ENCODE measurements at regions not wholly inside any gene's neighbourhood (a gene's known extent, or its start where the extent isn't known, plus 50 kb on each side); places are given as distances from the start of the nearest gene placed in this dataset.

DNA sequence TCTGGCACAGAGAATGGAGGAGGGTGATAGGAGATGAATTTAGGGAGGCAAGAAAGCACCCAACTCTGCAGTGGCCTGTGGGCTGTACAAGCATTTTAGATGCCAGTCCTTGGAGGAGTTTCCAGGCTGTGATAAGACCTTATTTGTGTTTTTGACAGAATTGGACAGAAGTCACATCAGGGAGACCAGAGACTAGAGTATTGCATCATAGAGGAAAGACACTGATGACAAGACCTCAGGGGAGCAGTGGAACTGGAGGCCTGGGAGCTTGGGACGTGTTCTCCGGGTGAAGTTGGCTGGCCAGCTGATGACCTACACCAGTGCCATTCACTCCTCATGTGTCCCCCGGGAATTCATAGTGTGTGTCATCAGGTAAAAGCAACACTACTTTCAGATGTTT is 284.0 kb upstream of the ZFP42 start:
- TF ChIP-seq TCF12 (IDR thresholded peaks at IDR 0.05; ENCODE audit: low read depth) (no peak), RAD21 (IDR thresholded peaks at IDR 0.05; ENCODE audit: low read depth) (no peak), CEBPB (IDR thresholded peaks at IDR 0.05) (no peak), EGR1 (IDR thresholded peaks at IDR 0.05) (no peak), CREB1 (IDR thresholded peaks at IDR 0.05; ENCODE audit: low read depth) (no peak), FOXM1 (IDR thresholded peaks at IDR 0.05; ENCODE audit: borderline replicate concordance, low read depth) (no peak), NFIC (IDR thresholded peaks at IDR 0.05) (no peak), YY1 (IDR thresholded peaks at IDR 0.05; ENCODE audit: low read depth) (no peak), TEAD4 (IDR thresholded peaks at IDR 0.05) (no peak), EP300 (IDR thresholded peaks at IDR 0.05; ENCODE audit: borderline replicate concordance) (no peak), ZBTB7A (IDR thresholded peaks at IDR 0.05; ENCODE audit: low read depth) (no peak), TAF1 (IDR thresholded peaks at IDR 0.05; ENCODE audit: low read depth) (no peak)
- TF ChIP-seq, protein P1, sequence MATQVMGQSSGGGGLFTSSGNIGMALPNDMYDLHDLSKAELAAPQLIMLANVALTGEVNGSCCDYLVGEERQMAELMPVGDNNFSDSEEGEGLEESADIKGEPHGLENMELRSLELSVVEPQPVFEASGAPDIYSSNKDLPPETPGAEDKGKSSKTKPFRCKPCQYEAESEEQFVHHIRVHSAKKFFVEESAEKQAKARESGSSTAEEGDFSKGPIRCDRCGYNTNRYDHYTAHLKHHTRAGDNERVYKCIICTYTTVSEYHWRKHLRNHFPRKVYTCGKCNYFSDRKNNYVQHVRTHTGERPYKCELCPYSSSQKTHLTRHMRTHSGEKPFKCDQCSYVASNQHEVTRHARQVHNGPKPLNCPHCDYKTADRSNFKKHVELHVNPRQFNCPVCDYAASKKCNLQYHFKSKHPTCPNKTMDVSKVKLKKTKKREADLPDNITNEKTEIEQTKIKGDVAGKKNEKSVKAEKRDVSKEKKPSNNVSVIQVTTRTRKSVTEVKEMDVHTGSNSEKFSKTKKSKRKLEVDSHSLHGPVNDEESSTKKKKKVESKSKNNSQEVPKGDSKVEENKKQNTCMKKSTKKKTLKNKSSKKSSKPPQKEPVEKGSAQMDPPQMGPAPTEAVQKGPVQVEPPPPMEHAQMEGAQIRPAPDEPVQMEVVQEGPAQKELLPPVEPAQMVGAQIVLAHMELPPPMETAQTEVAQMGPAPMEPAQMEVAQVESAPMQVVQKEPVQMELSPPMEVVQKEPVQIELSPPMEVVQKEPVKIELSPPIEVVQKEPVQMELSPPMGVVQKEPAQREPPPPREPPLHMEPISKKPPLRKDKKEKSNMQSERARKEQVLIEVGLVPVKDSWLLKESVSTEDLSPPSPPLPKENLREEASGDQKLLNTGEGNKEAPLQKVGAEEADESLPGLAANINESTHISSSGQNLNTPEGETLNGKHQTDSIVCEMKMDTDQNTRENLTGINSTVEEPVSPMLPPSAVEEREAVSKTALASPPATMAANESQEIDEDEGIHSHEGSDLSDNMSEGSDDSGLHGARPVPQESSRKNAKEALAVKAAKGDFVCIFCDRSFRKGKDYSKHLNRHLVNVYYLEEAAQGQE (IDR thresholded peaks at IDR 0.05; ENCODE audit: low read depth), result no peak
- TF ChIP-seq, protein P2, sequence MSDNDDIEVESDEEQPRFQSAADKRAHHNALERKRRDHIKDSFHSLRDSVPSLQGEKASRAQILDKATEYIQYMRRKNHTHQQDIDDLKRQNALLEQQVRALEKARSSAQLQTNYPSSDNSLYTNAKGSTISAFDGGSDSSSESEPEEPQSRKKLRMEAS (IDR thresholded peaks at IDR 0.05), result no peak

DNA sequence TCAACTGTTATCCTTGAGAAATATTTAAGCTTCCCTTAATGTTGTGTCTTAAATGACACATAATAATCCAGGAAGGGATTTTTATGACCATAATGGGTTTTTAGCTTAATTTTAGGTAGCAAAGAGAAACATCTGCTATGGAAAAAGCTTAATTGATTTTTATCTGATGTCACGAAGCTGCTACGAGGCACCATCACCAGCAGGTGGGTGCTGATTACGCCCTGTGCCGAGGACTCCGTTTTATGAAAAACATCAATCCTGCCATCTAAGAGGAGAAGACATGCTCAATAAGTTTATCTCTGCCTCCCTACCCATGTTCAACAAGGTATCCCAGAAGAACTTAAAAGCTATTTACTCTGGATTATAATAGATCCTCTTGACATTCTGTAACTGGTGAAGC is 280.6 kb upstream of the ZFP42 start:
- TF ChIP-seq EP300 (IDR thresholded peaks at IDR 0.05; ENCODE audit: borderline replicate concordance), result no peak

DNA sequence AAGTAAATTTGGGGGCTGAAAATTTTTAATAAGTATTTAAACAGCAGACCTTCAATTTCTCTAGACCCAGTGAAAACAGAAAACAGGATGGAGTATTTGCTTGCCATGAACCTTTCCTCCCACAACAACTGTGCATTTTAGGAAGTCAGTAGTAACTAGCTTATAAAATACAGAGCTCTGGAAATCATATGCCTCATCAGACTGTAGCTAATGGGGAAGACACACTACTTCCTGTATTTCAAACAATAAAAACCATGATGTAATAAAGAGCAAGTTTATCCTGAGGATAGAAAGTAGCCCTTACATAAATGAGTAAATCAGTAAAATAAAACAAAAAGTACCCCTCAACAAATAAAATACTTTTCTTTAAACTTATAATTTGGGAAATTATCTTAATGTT is 280.1 kb upstream of the ZFP42 start:
- TF ChIP-seq, protein P3, sequence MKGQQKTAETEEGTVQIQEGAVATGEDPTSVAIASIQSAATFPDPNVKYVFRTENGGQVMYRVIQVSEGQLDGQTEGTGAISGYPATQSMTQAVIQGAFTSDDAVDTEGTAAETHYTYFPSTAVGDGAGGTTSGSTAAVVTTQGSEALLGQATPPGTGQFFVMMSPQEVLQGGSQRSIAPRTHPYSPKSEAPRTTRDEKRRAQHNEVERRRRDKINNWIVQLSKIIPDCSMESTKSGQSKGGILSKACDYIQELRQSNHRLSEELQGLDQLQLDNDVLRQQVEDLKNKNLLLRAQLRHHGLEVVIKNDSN (IDR thresholded peaks at IDR 0.05), result no peak
- TF ChIP-seq EP300 (IDR thresholded peaks at IDR 0.05; ENCODE audit: borderline replicate concordance) (no peak), EGR1 (IDR thresholded peaks at IDR 0.05) (no peak), TEAD4 (IDR thresholded peaks at IDR 0.05) (no peak), YY1 (IDR thresholded peaks at IDR 0.05; ENCODE audit: low read depth) (no peak), TCF12 (IDR thresholded peaks at IDR 0.05; ENCODE audit: low read depth) (no peak)
- TF ChIP-seq, protein P1 (IDR thresholded peaks at IDR 0.05; ENCODE audit: low read depth), result no peak

DNA sequence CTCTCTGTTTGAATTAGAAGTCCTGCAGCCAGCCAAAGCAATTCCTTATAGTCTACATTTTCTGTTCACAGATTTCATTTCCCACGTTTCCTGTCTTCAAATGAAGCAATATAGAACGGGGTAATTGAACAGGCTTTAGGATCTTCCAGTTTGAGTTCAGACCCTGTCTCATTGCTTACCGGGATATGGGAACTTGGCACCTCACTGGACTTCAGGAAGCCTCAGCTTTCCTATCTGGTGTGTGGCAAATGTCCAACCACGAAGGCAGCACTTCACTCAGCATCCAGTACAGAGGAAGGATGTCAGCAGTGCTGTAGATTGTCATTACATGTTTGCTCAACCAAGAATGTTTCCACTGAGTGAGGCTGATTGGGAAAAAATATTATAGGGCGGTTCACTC is 271.1 kb upstream of the ZFP42 start:
- TF ChIP-seq TAF1 (IDR thresholded peaks at IDR 0.05; ENCODE audit: low read depth), result no peak
- TF ChIP-seq EP300 (IDR thresholded peaks at IDR 0.05; ENCODE audit: borderline replicate concordance), result no peak
- TF ChIP-seq NFIC (IDR thresholded peaks at IDR 0.05), result no peak
- TF ChIP-seq, protein P1 (IDR thresholded peaks at IDR 0.05; ENCODE audit: low read depth), result no peak
- TF ChIP-seq CREB1 (IDR thresholded peaks at IDR 0.05; ENCODE audit: low read depth), result no peak
- no peak for TF ChIP-seq ZBTB7A (IDR thresholded peaks at IDR 0.05; ENCODE audit: low read depth)
- no peak for TF ChIP-seq RAD21 (IDR thresholded peaks at IDR 0.05; ENCODE audit: low read depth)
- TF ChIP-seq CEBPB (IDR thresholded peaks at IDR 0.05), result no peak
- TF ChIP-seq TCF12 (IDR thresholded peaks at IDR 0.05; ENCODE audit: low read depth), result no peak
- TF ChIP-seq, protein P2 (IDR thresholded peaks at IDR 0.05), result no peak
- no peak for TF ChIP-seq TEAD4 (IDR thresholded peaks at IDR 0.05)
- no peak for TF ChIP-seq FOXM1 (IDR thresholded peaks at IDR 0.05; ENCODE audit: borderline replicate concordance, low read depth)
- TF ChIP-seq EGR1 (IDR thresholded peaks at IDR 0.05), result no peak
- TF ChIP-seq, protein P3 (IDR thresholded peaks at IDR 0.05), result no peak
- TF ChIP-seq YY1 (IDR thresholded peaks at IDR 0.05; ENCODE audit: low read depth), result no peak

DNA sequence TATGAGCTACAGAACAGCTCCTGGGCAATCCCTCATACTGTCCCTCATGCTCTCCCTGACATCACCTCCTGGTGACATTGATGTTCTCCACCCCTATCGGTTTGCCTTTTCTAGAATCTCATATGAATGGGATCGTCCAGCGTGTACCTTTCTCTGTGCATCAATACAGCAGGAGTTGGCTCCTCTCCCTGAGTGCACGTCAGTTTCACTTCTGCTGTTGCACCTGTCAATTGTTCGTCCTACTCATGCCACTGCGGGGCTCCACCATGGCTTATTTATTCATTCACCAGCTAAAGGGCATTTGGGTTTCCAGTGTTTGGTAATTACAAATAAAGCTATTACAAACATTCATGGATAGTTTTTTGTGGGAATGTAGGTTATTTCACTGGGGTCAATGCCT is 269.1 kb upstream of the ZFP42 start:
- no peak for TF ChIP-seq EGR1 (IDR thresholded peaks at IDR 0.05)
- no peak for TF ChIP-seq CEBPB (IDR thresholded peaks at IDR 0.05)
- TF ChIP-seq CREB1 (IDR thresholded peaks at IDR 0.05; ENCODE audit: low read depth), result no peak

Data from Ishikawa (cell line).